K562 (cell line): ENCODE measurements at regions not wholly inside any gene's neighbourhood (a gene's known extent, or its start where the extent isn't known, plus 50 kb on each side); places are given as distances from the start of the nearest gene placed in this dataset.

ENCODE experiments used
- ASH1L ChIP-seq: fragments of 450-650 bp; IDR thresholded peaks from 2 replicates; pipeline ENCODE4 v1.6.1; 2018; ENCODE audit warnings: borderline replicate concordance, mild to moderate bottlenecking, low read depth; ENCODE audit not compliant: partially characterized antibody
- ATF7 ChIP-seq: fragments of 450-650 bp; IDR thresholded peaks from 2 replicates; pipeline ENCODE4 v1.7.1; 2014; ENCODE audit warnings: mild to moderate bottlenecking, moderate library complexity
- CAMTA2 ChIP-seq: fragments of 250-450 bp; sonication (Bioruptor Pico); conservative IDR thresholded peaks from 2 replicates; pipeline ENCODE4 v1.5.1; 2022
- CXXC5 ChIP-seq: fragments of 250-450 bp; sonication (Bioruptor Pico); IDR thresholded peaks from 2 replicates; pipeline ENCODE4 v1.8.0; 2022; ENCODE audit warnings: inconsistent platforms, mild to moderate bottlenecking, moderate library complexity
- DPF2 ChIP-seq: fragments of 450-650 bp; IDR thresholded peaks from 2 replicates; pipeline ENCODE4 v1.6.1; 2016
- FOXJ3 ChIP-seq: sonication (generic); formaldehyde crosslinking; IDR thresholded peaks from 2 replicates; pipeline ENCODE4 v1.4.0; 2020; ENCODE audit warnings: mild to moderate bottlenecking, missing genetic modification reagents
- FUS ChIP-seq: fragments of 200-400 bp; formaldehyde crosslinking; optimal IDR thresholded peaks from 2 replicates; pipeline ENCODE3; 2017; ENCODE audit warnings: low read depth, low read length
- GTF2F1 ChIP-seq: IDR thresholded peaks from 2 replicates; pipeline ENCODE4 v1.6.1; 2011; ENCODE audit warnings: low read depth, low read length, improper control_type of control experiment
- HDAC1 ChIP-seq, 2 experiments: fragments of 450-650 bp; IDR thresholded peaks; 2 replicates each; pipeline ENCODE4 v1.6.1; 2016 to 2017; ENCODE audit warnings: inconsistent platforms in 1 of 2, mild to moderate bottlenecking in 1 of 2, moderate library complexity in 1 of 2
- HDAC3 ChIP-seq: fragments of 450-650 bp; IDR thresholded peaks from 2 replicates; pipeline ENCODE4 v1.6.1; 2018; ENCODE audit warnings: borderline replicate concordance, mild to moderate bottlenecking, moderate library complexity; ENCODE audit not compliant: partially characterized antibody
- NCOA1 ChIP-seq: fragments of 450-650 bp; IDR thresholded peaks from 2 replicates; pipeline ENCODE4 v1.6.1; 2016; ENCODE audit warnings: low read depth
- POLR3G ChIP-seq: IDR thresholded peaks from 2 replicates; pipeline ENCODE4 v1.6.1; 2011; ENCODE audit not compliant: insufficient read length, insufficient replicate concordance; ENCODE audit errors: extremely low read depth
- RBM25 ChIP-seq: fragments of 200-400 bp; formaldehyde crosslinking; IDR thresholded peaks from 2 replicates; pipeline ENCODE4 v1.6.1; 2018; ENCODE audit warnings: low read length, low read depth, moderate library complexity; ENCODE audit not compliant: severe bottlenecking
- SMAD1 ChIP-seq: fragments of 150-350 bp; IDR thresholded peaks from 2 replicates; pipeline ENCODE4 v1.6.1; 2014; ENCODE audit warnings: low read length, low read depth; ENCODE audit not compliant: partially characterized antibody
- SP2 ChIP-seq: IDR thresholded peaks from 2 replicates; pipeline ENCODE4 v1.6.1; 2011; ENCODE audit warnings: mild to moderate bottlenecking, low read depth, low read length, moderate library complexity; ENCODE audit not compliant: poor library complexity, severe bottlenecking; ENCODE audit errors: extremely low read depth
- TCF7L2 ChIP-seq: fragments of 150-350 bp; IDR thresholded peaks from 2 replicates; pipeline ENCODE4 v1.6.1; 2016; ENCODE audit warnings: low read depth, mild to moderate bottlenecking, low read length, moderate library complexity
- ZBTB17 ChIP-seq: fragments of 450-650 bp; formaldehyde crosslinking; IDR thresholded peaks from 2 replicates; pipeline ENCODE4 v1.4.0; 2020; ENCODE audit warnings: mild to moderate bottlenecking
- ZC3H11A ChIP-seq: IDR thresholded peaks from 2 replicates; pipeline ENCODE4 v1.6.1; 2012; ENCODE audit warnings: low read depth, low read length, improper control_type of control experiment
- ZNF143 ChIP-seq: sonication (generic); formaldehyde crosslinking; IDR thresholded peaks from 2 replicates; pipeline ENCODE4 v1.9.0; 2022; ENCODE audit warnings: mild to moderate bottlenecking, missing genetic modification reagents
- ZNF217 ChIP-seq: sonication (generic); formaldehyde crosslinking; IDR thresholded peaks from 2 replicates; pipeline ENCODE4 v1.8.0; 2022; ENCODE audit warnings: mild to moderate bottlenecking, missing genetic modification reagents
- ZNF77 ChIP-seq: fragments of 250-450 bp; sonication (Bioruptor Pico); IDR thresholded peaks from 2 replicates; pipeline ENCODE4 v1.5.0; 2020
- ZSCAN29 ChIP-seq: fragments of 450-650 bp; IDR thresholded peaks from 2 replicates; pipeline ENCODE4 v1.6.1; 2017
- ZZZ3 ChIP-seq: fragments of 450-650 bp; IDR thresholded peaks from 2 replicates; pipeline ENCODE4 v1.6.1; 2016; ENCODE audit warnings: antibody characterized with exemption, mild to moderate bottlenecking, moderate library complexity

DNA sequence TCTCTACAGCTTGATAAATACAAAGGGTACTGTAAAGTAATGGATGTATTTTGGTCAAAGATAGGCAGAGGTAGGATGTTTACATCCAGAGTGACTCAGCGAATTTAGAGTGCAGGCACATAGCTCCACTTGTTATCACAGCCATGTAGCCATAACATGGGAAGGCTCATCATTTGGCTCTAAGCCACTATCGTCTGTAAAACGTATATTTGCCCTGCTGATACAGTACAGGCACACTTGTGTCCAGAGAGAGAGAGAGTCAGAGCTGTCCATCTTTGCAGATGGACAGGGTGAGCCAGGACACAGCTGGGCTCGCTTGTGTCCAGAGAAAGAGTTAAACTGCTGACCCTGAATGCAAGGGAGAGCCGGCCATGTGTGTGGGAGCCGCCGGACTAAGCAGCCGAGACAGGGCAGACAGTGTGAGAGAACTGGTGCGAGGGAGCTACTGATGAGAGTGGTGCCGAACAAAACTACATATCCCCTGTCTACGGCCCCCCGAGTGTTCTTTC, 619.0 kb downstream of the DOK5 start (continued):
- TF ChIP-seq TCF7L2: no peak
- peak in 1 of 2 experiments; percentile 53; a peak in 2 of 4 replicates for TF ChIP-seq HDAC1 (IDR thresholded peaks at IDR 0.05)
- TF ChIP-seq ASH1L: no peak
- TF ChIP-seq RBM25: no peak
- TF ChIP-seq ZZZ3: no peak
- no peak for TF ChIP-seq ZNF217 (CRISPR knock-in tag)
- TF ChIP-seq ZC3H11A: no peak
- no peak for TF ChIP-seq SMAD1
- peak; percentile 67 for TF ChIP-seq ATF7
- no peak for TF ChIP-seq ZNF77 (CRISPR knock-in tag)
- 0 out of 2 replicates have a peak, but pooled peaks have one; percentile 24 for TF ChIP-seq FOXJ3 (CRISPR knock-in tag)
- TF ChIP-seq DPF2: peak; percentile 84
- TF ChIP-seq POLR3G: no peak
- peak; percentile 79 for TF ChIP-seq HDAC3
- TF ChIP-seq NCOA1: peak; percentile 76; the same call in 1 of the 2 replicates
- TF ChIP-seq FUS: no peak
- no peak for TF ChIP-seq SP2
- no peak for TF ChIP-seq ZBTB17 (CRISPR knock-in tag)
- TF ChIP-seq GTF2F1: no peak
- no peak for TF ChIP-seq CAMTA2 (CRISPR knock-in tag)
- no peak for TF ChIP-seq ZNF143 (CRISPR knock-in tag)
- no peak for TF ChIP-seq ZSCAN29
- TF ChIP-seq CXXC5: 0 out of 2 replicates have a peak, but pooled peaks have one; percentile 21
